Memory B cell (primary cell): ENCODE measurements at regions not wholly inside any gene's neighbourhood (a gene's known extent, or its start where the extent isn't known, plus 50 kb on each side); places are given as distances from the start of the nearest gene placed in this dataset.
"Not testable (repeated sequence)": the region's sequence is repeated elsewhere in the genome, so short reads cannot be mapped to it uniquely, and the experiment has no call there.

Experiments
- ATAC-seq: fragments of 150-1000 bp; cut with Tn5 transposase; 2 replicates; pipeline ENCODE4 v1.10.0; 2021; ENCODE audit warnings: low read depth, mild to moderate bottlenecking, moderate library complexity
- DNase-seq, 2 donors: peaks; one replicate each; pipeline ENCODE4 v3.0.0; 2022; ENCODE audit warnings: low spot score in 2 of 2
- H3K27ac Mint-ChIP-seq: one replicate; pipeline ENCODE4 v1.8.0; 2022; ENCODE audit warnings: mild to moderate bottlenecking, moderate library complexity, mixed read lengths
- H3K27me3 Mint-ChIP-seq: one replicate; pipeline ENCODE4 v1.8.0; 2022; ENCODE audit warnings: mixed read lengths
- H3K36me3 Mint-ChIP-seq: one replicate; pipeline ENCODE4 v1.8.0; 2022; ENCODE audit warnings: mild to moderate bottlenecking, mixed read lengths
- H3K4me1 Mint-ChIP-seq: one replicate; pipeline ENCODE4 v1.8.0; 2022; ENCODE audit warnings: mixed read lengths
- H3K4me3 Mint-ChIP-seq: one replicate; pipeline ENCODE4 v1.8.0; 2022; ENCODE audit warnings: mild to moderate bottlenecking, moderate library complexity, mixed read lengths
- H3K9me3 Mint-ChIP-seq: one replicate; pipeline ENCODE4 v1.8.0; 2022; ENCODE audit warnings: mixed read lengths

- peaks cover 2% of the 10 kb centered on the region for H3K4me1 Mint-ChIP-seq
- H3K27ac Mint-ChIP-seq = no peak overlapping the region
- peaks cover 5% of the 10 kb centered on the region for H3K9me3 Mint-ChIP-seq
- ATAC-seq (no peak), DNase-seq (no peak)
- H3K36me3 Mint-ChIP-seq = no peaks in the 10 kb centered on the region
- peaks cover 7% of the 10 kb centered on the region for H3K27me3 Mint-ChIP-seq
- H3K4me3 Mint-ChIP-seq = no peak overlapping the region
Observed at GRCh38 chr2:8241317-8241716, 440.5 kb upstream of the ID2 start.

- Mint-ChIP-seq H3K36me3 (no peaks in the 10 kb centered on the region), H3K27ac (no peak overlapping the region), H3K4me3 (no peak overlapping the region), H3K9me3 (peaks cover 7% of the 10 kb centered on the region), H3K4me1 (peaks cover 2% of the 10 kb centered on the region), H3K27me3 (peaks cover 5% of the 10 kb centered on the region)
- DNase-seq (no peak), ATAC-seq (no peak)
Observed at GRCh38 chr2:8242739-8243138, 439.1 kb upstream of the ID2 start.

GRCh38 chr2:8243748-8244400 lies 438.0 kb upstream of the ID2 start:
- Mint-ChIP-seq H3K36me3 (no peaks in the 10 kb centered on the region), H3K27me3 (peaks cover 8% of the 10 kb centered on the region), H3K27ac (no peak overlapping the region), H3K4me3 (no peak overlapping the region), H3K9me3 (peaks cover 7% of the 10 kb centered on the region), H3K4me1 (peaks cover 2% of the 10 kb centered on the region)
- DNase-seq (no peak), ATAC-seq (no peak)

GRCh38 chr2:8244639-8245038 lies 437.2 kb upstream of the ID2 start:
- Mint-ChIP-seq H3K27me3 (peaks cover 7% of the 10 kb centered on the region), H3K27ac (no peak overlapping the region), H3K36me3 (no peaks in the 10 kb centered on the region), H3K9me3 (peaks cover 7% of the 10 kb centered on the region), H3K4me1 (peaks cover 2% of the 10 kb centered on the region), H3K4me3 (no peak overlapping the region)
- ATAC-seq (no peak), DNase-seq (no peak)

- no peak overlapping the region for H3K27ac Mint-ChIP-seq
- no peak overlapping the region for H3K4me3 Mint-ChIP-seq
- H3K9me3 Mint-ChIP-seq = peaks cover 12% of the 10 kb centered on the region
- H3K4me1 Mint-ChIP-seq = peaks cover 2% of the 10 kb centered on the region
- DNase-seq (no peak), ATAC-seq (no peak)
- peaks cover 10% of the 10 kb centered on the region for H3K27me3 Mint-ChIP-seq
- no peaks in the 10 kb centered on the region for H3K36me3 Mint-ChIP-seq
Observed at GRCh38 chr2:8246137-8246536, 435.7 kb upstream of the ID2 start.

GRCh38 chr2:8247905-8248622 lies 433.8 kb upstream of the ID2 start:
- Mint-ChIP-seq H3K36me3 (no peaks in the 10 kb centered on the region), H3K9me3 (peaks cover 12% of the 10 kb centered on the region)

GRCh38 chr2:8248623-8248957 lies 433.3 kb upstream of the ID2 start:
- no peak for ATAC-seq
- no peak for DNase-seq
- peaks cover 12% of the 10 kb centered on the region for H3K9me3 Mint-ChIP-seq
- peaks cover 14% of the 10 kb centered on the region for H3K27me3 Mint-ChIP-seq
- H3K27ac Mint-ChIP-seq = no peak overlapping the region
- H3K4me3 Mint-ChIP-seq = no peak overlapping the region
- peaks cover 2% of the 10 kb centered on the region for H3K4me1 Mint-ChIP-seq
- no peaks in the 10 kb centered on the region for H3K36me3 Mint-ChIP-seq

More at GRCh38 chr2:8247905-8248622, 433.8 kb upstream of the ID2 start:
- no peak for ATAC-seq
- Mint-ChIP-seq H3K4me3 (no peak overlapping the region), H3K27ac (no peak overlapping the region), H3K27me3 (peaks cover 14% of the 10 kb centered on the region), H3K4me1 (peaks cover 2% of the 10 kb centered on the region)
- DNase-seq = no peak

- peaks cover 14% of the 10 kb centered on the region for H3K27me3 Mint-ChIP-seq
- ATAC-seq = no peak
- no peaks in the 10 kb centered on the region for H3K36me3 Mint-ChIP-seq
- peaks cover 10% of the 10 kb centered on the region for H3K9me3 Mint-ChIP-seq
- peaks cover 2% of the 10 kb centered on the region for H3K4me1 Mint-ChIP-seq
- no peak overlapping the region for H3K4me3 Mint-ChIP-seq
- H3K27ac Mint-ChIP-seq = no peak overlapping the region
- no peak for DNase-seq
Observed at GRCh38 chr2:8249141-8249540, 432.7 kb upstream of the ID2 start.

GRCh38 chr2:8249769-8250168 lies 432.1 kb upstream of the ID2 start:
- Mint-ChIP-seq H3K27ac (no peak overlapping the region), H3K4me3 (no peak overlapping the region), H3K4me1 (no peaks in the 10 kb centered on the region), H3K27me3 (peaks cover 14% of the 10 kb centered on the region), H3K9me3 (peaks cover 10% of the 10 kb centered on the region), H3K36me3 (no peaks in the 10 kb centered on the region)
- ATAC-seq (no peak), DNase-seq (no peak)

- DNase-seq, H3K27ac Mint-ChIP-seq, ATAC-seq, H3K4me1 Mint-ChIP-seq, H3K9me3 Mint-ChIP-seq, H3K4me3 Mint-ChIP-seq, H3K36me3 Mint-ChIP-seq: not testable (repeated sequence)
- H3K27me3 Mint-ChIP-seq = peaks cover 18% of the 10 kb centered on the region
Observed at GRCh38 chr2:8250290-8250689, 431.6 kb upstream of the ID2 start.

- ATAC-seq (no peak), DNase-seq (no peak)
- Mint-ChIP-seq H3K27ac (no peak overlapping the region), H3K4me3 (no peak overlapping the region), H3K4me1 (no peaks in the 10 kb centered on the region), H3K36me3 (no peaks in the 10 kb centered on the region), H3K27me3 (peaks cover 18% of the 10 kb centered on the region), H3K9me3 (peaks cover 8% of the 10 kb centered on the region)
Observed at GRCh38 chr2:8251291-8251690, 430.6 kb upstream of the ID2 start.

- no peak for ATAC-seq
- no peaks in the 10 kb centered on the region for H3K4me1 Mint-ChIP-seq
- H3K27me3 Mint-ChIP-seq = peaks cover 19% of the 10 kb centered on the region
- H3K27ac Mint-ChIP-seq = no peak overlapping the region
- H3K9me3 Mint-ChIP-seq = peaks cover 5% of the 10 kb centered on the region
- no peak for DNase-seq
- no peak overlapping the region for H3K4me3 Mint-ChIP-seq
- no peaks in the 10 kb centered on the region for H3K36me3 Mint-ChIP-seq
Observed at GRCh38 chr2:8251856-8252255, 430.0 kb upstream of the ID2 start.

- Mint-ChIP-seq H3K36me3 (no peaks in the 10 kb centered on the region), H3K27ac (no peak overlapping the region), H3K4me1 (no peaks in the 10 kb centered on the region), H3K9me3 (peaks cover 5% of the 10 kb centered on the region), H3K27me3 (peaks cover 16% of the 10 kb centered on the region), H3K4me3 (no peak overlapping the region)
- DNase-seq (no peak), ATAC-seq (no peak)
Observed at GRCh38 chr2:8252997-8253694, 428.7 kb upstream of the ID2 start.

GRCh38 chr2:8253781-8254180 lies 428.1 kb upstream of the ID2 start:
- H3K27me3 Mint-ChIP-seq = peaks cover 16% of the 10 kb centered on the region
- ATAC-seq (no peak), DNase-seq (no peak)
- peaks cover 5% of the 10 kb centered on the region for H3K9me3 Mint-ChIP-seq
- no peak overlapping the region for H3K27ac Mint-ChIP-seq
- no peaks in the 10 kb centered on the region for H3K36me3 Mint-ChIP-seq
- no peaks in the 10 kb centered on the region for H3K4me1 Mint-ChIP-seq
- no peak overlapping the region for H3K4me3 Mint-ChIP-seq
